Tibial artery (tissue), 4 donors: ENCODE measurements at regions not wholly inside any gene's neighbourhood (a gene's known extent, or its start where the extent isn't known, plus 50 kb on each side); places are given as distances from the start of the nearest gene placed in this dataset.
"Not testable (repeated sequence)": the region's sequence is repeated elsewhere in the genome, so short reads cannot be mapped to it uniquely, and the experiment has no call there.

Experiments
- DNase-seq, 2 donors: peaks; one replicate each; pipeline ENCODE4 v3.0.0-alpha.2; 2019
- H3K27ac ChIP-seq, 2 donors: fragments of 200-600 bp; sonication (generic) in 1 of 2; 1 replicate in 1 of 2; 2 replicates in 1 of 2; pipeline ENCODE4 v1.5.1; 2018 to 2019; ENCODE audit warnings: mild to moderate bottlenecking in 1 of 2
- H3K27me3 ChIP-seq, 2 donors: fragments of 200-600 bp; sonication (generic) in 1 of 2; one replicate each; pipeline versions ENCODE4 v1.5.1 to v1.6.0; 2016 to 2019
- H3K36me3 ChIP-seq, 3 donors: fragments of 200-600 bp; sonication (generic) in 2 of 3; one replicate each; pipeline ENCODE4 v1.5.1; 2016 to 2019; ENCODE audit warnings: mild to moderate bottlenecking in 2 of 3
- H3K4me1 ChIP-seq, 4 donors: fragments of 200-600 bp; sonication (generic) in 2 of 4; 1 replicate in 3 of 4; 2 replicates in 1 of 4; pipeline ENCODE4 v1.5.1; 2016 to 2019
- H3K4me3 ChIP-seq, 2 donors: fragments of 200-600 bp; sonication (generic) in 1 of 2; 1 replicate in 1 of 2; 2 replicates in 1 of 2; pipeline ENCODE4 v1.5.1; 2018 to 2019; ENCODE audit warnings: mild to moderate bottlenecking in 2 of 2
- H3K9me3 ChIP-seq, 3 donors: fragments of 200-600 bp; sonication (generic) in 1 of 3; one replicate each; pipeline ENCODE4 v1.5.1; 2016 to 2019
- intact Hi-C: fragments of 100-400 bp; cut with DNase I; formaldehyde crosslinking; loops from one replicate; pipeline ENCODE4 v1.15.0; 2023; ENCODE audit warnings: low total_unique reads
- TF ChIP-seq, protein P1 (sequence below), 2 experiments: fragments of 200-600 bp in 1 of 2; fragments of 450-650 bp in 1 of 2; IDR thresholded peaks; one replicate each; pipeline ENCODE4 v1.5.1; 2017 to 2019; ENCODE audit warnings: antibody characterized with exemption in 2 of 2, mild to moderate bottlenecking in 1 of 2, moderate library complexity in 1 of 2

GRCh38 chr19:29040951-29041350 is 172.0 kb downstream of the UQCRFS1 start:
- Histone ChIP-seq H3K27ac (no peak overlapping the region), H3K36me3 (no peaks in the 10 kb centered on the region), H3K4me3 (no peak overlapping the region), H3K9me3 (no peaks in the 10 kb centered on the region), H3K4me1 (no peaks in the 10 kb centered on the region), H3K27me3 (no peaks in the 10 kb centered on the region)
- DNase-seq, result no peak
- TF ChIP-seq, protein P1, sequence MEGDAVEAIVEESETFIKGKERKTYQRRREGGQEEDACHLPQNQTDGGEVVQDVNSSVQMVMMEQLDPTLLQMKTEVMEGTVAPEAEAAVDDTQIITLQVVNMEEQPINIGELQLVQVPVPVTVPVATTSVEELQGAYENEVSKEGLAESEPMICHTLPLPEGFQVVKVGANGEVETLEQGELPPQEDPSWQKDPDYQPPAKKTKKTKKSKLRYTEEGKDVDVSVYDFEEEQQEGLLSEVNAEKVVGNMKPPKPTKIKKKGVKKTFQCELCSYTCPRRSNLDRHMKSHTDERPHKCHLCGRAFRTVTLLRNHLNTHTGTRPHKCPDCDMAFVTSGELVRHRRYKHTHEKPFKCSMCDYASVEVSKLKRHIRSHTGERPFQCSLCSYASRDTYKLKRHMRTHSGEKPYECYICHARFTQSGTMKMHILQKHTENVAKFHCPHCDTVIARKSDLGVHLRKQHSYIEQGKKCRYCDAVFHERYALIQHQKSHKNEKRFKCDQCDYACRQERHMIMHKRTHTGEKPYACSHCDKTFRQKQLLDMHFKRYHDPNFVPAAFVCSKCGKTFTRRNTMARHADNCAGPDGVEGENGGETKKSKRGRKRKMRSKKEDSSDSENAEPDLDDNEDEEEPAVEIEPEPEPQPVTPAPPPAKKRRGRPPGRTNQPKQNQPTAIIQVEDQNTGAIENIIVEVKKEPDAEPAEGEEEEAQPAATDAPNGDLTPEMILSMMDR (IDR thresholded peaks at IDR 0.05), result no peak
- intact Hi-C loops, result no loop called here

GRCh38 chr19:29040292-29040691 is 172.7 kb downstream of the UQCRFS1 start:
- H3K4me3 ChIP-seq, result no peak overlapping the region
- DNase-seq, result peak in 1 of 2 donors; percentile 57
- no peaks in the 10 kb centered on the region for H3K9me3 ChIP-seq
- intact Hi-C loops, result no loop called here
- no peaks in the 10 kb centered on the region for H3K27me3 ChIP-seq
- no peaks in the 10 kb centered on the region for H3K36me3 ChIP-seq
- no peak overlapping the region for H3K27ac ChIP-seq
- H3K4me1 ChIP-seq, result no peaks in the 10 kb centered on the region
- TF ChIP-seq, protein P1 (IDR thresholded peaks at IDR 0.05), result no peak

DNA sequence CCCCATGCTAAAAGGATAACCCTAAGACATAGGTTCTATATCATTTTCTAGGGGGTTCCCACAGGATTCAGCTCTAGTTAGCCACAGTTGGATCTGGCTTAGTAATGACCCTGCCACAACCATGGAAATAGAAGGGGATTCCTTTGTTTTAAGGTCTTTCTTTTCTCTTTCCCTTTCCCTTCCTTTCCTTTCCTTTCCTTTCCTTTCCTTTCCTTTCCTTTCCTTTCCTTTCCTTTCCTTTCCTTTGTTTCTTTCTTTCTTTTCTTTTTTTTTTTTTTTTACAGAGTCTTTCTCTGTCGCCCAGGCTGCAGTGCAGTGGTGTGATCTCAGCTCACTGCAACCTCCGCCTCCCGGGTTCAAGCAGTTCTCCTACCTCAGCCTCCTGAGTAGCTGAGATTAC is 173.9 kb downstream of the UQCRFS1 start:
- H3K4me3 ChIP-seq, H3K4me1 ChIP-seq, H3K36me3 ChIP-seq, H3K9me3 ChIP-seq, H3K27me3 ChIP-seq, H3K27ac ChIP-seq, intact Hi-C loops, DNase-seq: not testable (repeated sequence)

- intact Hi-C loops, result no loop called here
- H3K4me1 ChIP-seq, result no peaks in the 10 kb centered on the region
- no peaks in the 10 kb centered on the region for H3K27me3 ChIP-seq
- no peak overlapping the region for H3K27ac ChIP-seq
- no peaks in the 10 kb centered on the region for H3K36me3 ChIP-seq
- no peak for DNase-seq
- H3K4me3 ChIP-seq, result no peak overlapping the region
- TF ChIP-seq, protein P1 (IDR thresholded peaks at IDR 0.05), result no peak
- no peaks in the 10 kb centered on the region for H3K9me3 ChIP-seq
Measured at GRCh38 chr19:29031216-29031615, 181.7 kb downstream of the UQCRFS1 start.

GRCh38 chr19:29029268-29029958 is 183.5 kb downstream of the UQCRFS1 start:
- Histone ChIP-seq H3K36me3 (no peaks in the 10 kb centered on the region), H3K27ac (no peak overlapping the region), H3K4me3 (no peak overlapping the region), H3K27me3 (no peaks in the 10 kb centered on the region), H3K9me3 (no peaks in the 10 kb centered on the region), H3K4me1 (no peaks in the 10 kb centered on the region)
- no peak for DNase-seq
- intact Hi-C loops, result no loop called here
- TF ChIP-seq, protein P1 (IDR thresholded peaks at IDR 0.05), result no peak

DNA sequence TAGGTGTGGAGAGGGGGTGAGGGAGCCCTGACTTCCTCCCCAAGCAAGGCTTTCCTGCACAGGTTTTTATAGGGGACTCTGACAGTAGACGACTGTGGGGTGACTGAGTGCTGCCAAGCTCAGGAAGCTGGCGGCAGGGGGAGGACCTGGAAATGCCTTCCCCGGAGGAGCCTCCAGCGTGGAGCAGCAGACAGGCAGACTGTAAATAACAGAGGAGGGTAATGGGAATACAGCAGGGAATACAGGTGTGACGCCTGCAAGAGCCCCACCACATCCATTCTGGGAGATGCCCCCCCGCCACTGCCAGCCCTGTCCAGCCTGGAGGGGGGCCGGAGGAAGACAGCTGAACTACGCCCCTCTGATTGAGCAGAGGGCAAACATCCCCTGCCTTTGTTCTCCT is 190.4 kb downstream of the UQCRFS1 start:
- TF ChIP-seq, protein P1 (IDR thresholded peaks at IDR 0.05), result no peak
- no peak overlapping the region for H3K4me3 ChIP-seq
- no peak for DNase-seq
- H3K27me3 ChIP-seq, result no peaks in the 10 kb centered on the region
- H3K4me1 ChIP-seq, result no peaks in the 10 kb centered on the region
- intact Hi-C loops, result no loop called here
- no peaks in the 10 kb centered on the region for H3K36me3 ChIP-seq
- no peak overlapping the region for H3K27ac ChIP-seq
- no peaks in the 10 kb centered on the region for H3K9me3 ChIP-seq
